Large intestine (tissue), 3 donors: ENCODE measurements at regions not wholly inside any gene's neighbourhood (a gene's known extent, or its start where the extent isn't known, plus 50 kb on each side); places are given as distances from the start of the nearest gene placed in this dataset.
A peak's percentile ranks its signal among the peaks of the same experiment; 100 is the strongest.

Experiments
- DNase-seq, 2 donors: peaks; one replicate each; pipeline versions ENCODE4 v3.0.0 to v3.0.0-alpha.2; 2013
- H3K27ac ChIP-seq: one replicate; pipeline ENCODE4 v1.5.1; 2013; ENCODE audit warnings: low read length
- H3K27me3 ChIP-seq: 2 replicates; pipeline ENCODE4 v1.6.1; 2013; ENCODE audit warnings: low read length; ENCODE audit not compliant: control insufficient read depth, insufficient read depth
- H3K36me3 ChIP-seq: 2 replicates; pipeline ENCODE4 v1.6.1; 2013; ENCODE audit warnings: low read length; ENCODE audit not compliant: control insufficient read depth, insufficient read depth
- H3K4me1 ChIP-seq: one replicate; pipeline ENCODE4 v1.6.1; 2013; ENCODE audit warnings: low read length; ENCODE audit not compliant: control insufficient read depth, insufficient read depth
- H3K4me3 ChIP-seq: one replicate; pipeline ENCODE4 v1.5.1; 2013; ENCODE audit warnings: low read length
- H3K9me3 ChIP-seq: one replicate; pipeline ENCODE4 v1.6.1; 2013; ENCODE audit warnings: mild to moderate bottlenecking, low read depth, low read length, moderate library complexity; ENCODE audit not compliant: control insufficient read depth
- WGBS: methylation state at CpG from one replicate; pipeline ENCODE4 v1.1.5; 2013; ENCODE audit warnings: low lambda C conversion rate; ENCODE audit not compliant: insufficient coverage; 5-methylcytosine and 5-hydroxymethylcytosine counted together

DNA sequence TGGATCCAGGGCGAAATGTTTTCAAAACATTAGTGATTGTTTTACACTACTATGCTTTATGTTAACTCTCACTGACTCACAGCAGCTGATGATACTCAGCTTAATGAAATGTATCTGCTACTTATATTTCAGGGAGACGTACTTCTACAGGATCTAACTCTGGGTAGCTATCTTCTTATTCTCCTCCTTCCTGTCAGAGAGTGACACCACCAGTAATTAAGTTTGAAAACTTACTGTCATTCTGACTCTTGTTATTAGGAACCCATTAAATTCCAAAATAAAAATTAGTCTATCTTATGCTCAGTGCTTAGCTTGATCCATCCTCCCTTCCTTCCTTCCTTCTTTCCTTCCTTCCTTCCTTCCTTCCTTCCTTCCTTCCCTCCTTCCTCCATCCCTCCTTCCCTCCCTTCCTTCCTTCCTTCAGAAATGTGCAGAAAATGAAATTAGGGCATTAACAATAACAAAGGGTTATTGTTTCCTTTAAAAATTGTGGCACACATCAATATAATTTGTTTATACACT is 441.1 kb downstream of the MEIS1 start:
- H3K9me3 ChIP-seq, result no peaks in the 10 kb centered on the region
- no peak for DNase-seq
- H3K27me3 ChIP-seq, result no peaks in the 10 kb centered on the region
- no peak overlapping the region for H3K4me3 ChIP-seq
- no CpG with 5 or more reads among the region's 2 CpGs for WGBS
- H3K36me3 ChIP-seq, result no peaks in the 10 kb centered on the region
- H3K27ac ChIP-seq, result no peak overlapping the region
- no peaks in the 10 kb centered on the region for H3K4me1 ChIP-seq

DNA sequence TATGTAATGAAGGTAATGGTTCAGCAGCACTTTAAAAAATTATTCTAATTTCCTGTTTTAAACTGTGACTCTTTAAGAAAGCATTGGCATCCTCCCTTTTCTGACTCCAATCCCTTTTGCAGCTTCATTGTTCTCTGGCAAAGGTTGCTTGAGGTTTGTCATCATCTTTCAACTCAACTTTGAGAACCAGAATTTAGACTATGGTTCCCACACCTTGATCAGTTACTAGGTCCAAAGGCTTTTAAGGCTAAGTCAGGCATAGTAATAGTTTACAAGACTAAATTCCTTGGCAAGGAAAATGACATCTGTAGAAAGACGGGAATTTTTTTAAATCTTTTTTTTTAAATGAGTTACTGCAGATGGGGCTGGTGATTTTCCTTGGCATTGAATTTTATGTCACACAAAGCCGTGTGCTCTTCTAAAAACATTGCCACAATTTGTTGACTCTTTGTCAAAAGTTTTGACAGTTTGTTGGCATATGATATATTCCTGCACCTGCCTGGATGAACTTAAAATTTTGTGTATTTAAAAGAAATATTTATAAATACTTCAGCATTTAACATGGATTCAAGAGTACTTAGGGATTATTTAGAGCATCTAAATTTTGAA is 451.0 kb downstream of the MEIS1 start:
- no CpG with 5 or more reads among the region's 2 CpGs for WGBS
- H3K4me1 ChIP-seq, result no peaks in the 10 kb centered on the region
- DNase-seq, result no peak
- H3K4me3 ChIP-seq, result no peak overlapping the region
- H3K9me3 ChIP-seq, result peaks cover 6% of the 10 kb centered on the region
- no peak overlapping the region for H3K27ac ChIP-seq
- H3K27me3 ChIP-seq, result no peaks in the 10 kb centered on the region
- H3K36me3 ChIP-seq, result no peaks in the 10 kb centered on the region

- no peaks in the 10 kb centered on the region for H3K27me3 ChIP-seq
- H3K9me3 ChIP-seq, result peaks cover 6% of the 10 kb centered on the region
- H3K4me3 ChIP-seq, result no peak overlapping the region
- DNase-seq, result no peak
- no peak overlapping the region for H3K27ac ChIP-seq
- WGBS, result no CpG with 5 or more reads among the region's 1 CpG
- H3K36me3 ChIP-seq, result no peaks in the 10 kb centered on the region
- H3K4me1 ChIP-seq, result no peaks in the 10 kb centered on the region
Measured at GRCh38 chr2:66888246-66888645, 453.3 kb downstream of the MEIS1 start.

- no CpG with 5 or more reads among the region's 6 CpGs for WGBS
- no peak overlapping the region for H3K4me3 ChIP-seq
- H3K27me3 ChIP-seq, result no peaks in the 10 kb centered on the region
- peaks cover 4% of the 10 kb centered on the region for H3K9me3 ChIP-seq
- H3K36me3 ChIP-seq, result no peaks in the 10 kb centered on the region
- no peak overlapping the region for H3K27ac ChIP-seq
- DNase-seq, result peak in 1 of 2 donors; percentile 34
- no peaks in the 10 kb centered on the region for H3K4me1 ChIP-seq
Measured at GRCh38 chr2:66888791-66889631, 454.1 kb downstream of the MEIS1 start.

- H3K4me3 ChIP-seq, result no peak overlapping the region
- H3K4me1 ChIP-seq, result no peaks in the 10 kb centered on the region
- H3K27me3 ChIP-seq, result no peaks in the 10 kb centered on the region
- no peak overlapping the region for H3K27ac ChIP-seq
- WGBS, result no CpG with 5 or more reads among the region's 2 CpGs
- no peaks in the 10 kb centered on the region for H3K36me3 ChIP-seq
- no peak for DNase-seq
- H3K9me3 ChIP-seq, result no peaks in the 10 kb centered on the region
Measured at GRCh38 chr2:66889632-66889882, 454.6 kb downstream of the MEIS1 start.

DNA sequence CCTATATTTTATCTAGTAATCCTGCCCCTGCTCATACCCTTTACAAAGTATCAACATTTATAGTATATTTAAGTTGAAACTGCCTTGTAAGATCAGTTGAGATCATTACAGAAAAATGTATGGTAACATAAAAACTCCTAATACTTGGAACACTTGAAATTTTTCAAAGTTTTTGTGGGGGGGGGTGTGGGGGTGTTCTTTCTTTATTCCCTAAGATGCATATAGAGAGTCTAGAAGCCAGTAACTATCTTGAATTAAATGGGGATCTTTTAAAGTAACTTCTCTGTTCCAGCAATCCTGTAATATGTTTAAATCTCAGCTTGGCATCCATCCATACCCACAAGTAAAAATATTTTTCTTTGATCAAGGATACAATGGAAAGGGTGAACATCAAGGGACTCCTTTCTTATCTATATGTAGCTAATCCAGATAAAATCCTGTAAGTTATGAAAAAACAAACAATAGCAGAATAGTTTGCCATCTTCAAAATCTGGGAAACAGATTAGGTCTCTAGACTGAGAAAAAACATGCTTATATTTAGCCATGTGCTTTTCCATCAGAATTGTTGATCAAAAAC is 455.3 kb downstream of the MEIS1 start:
- Histone ChIP-seq H3K4me1 (no peaks in the 10 kb centered on the region), H3K27ac (no peak overlapping the region)

GRCh38 chr2:66895206-66895605 is 460.3 kb downstream of the MEIS1 start:
- Histone ChIP-seq H3K27me3 (no peaks in the 10 kb centered on the region), H3K27ac (no peak overlapping the region), H3K4me1 (no peaks in the 10 kb centered on the region), H3K36me3 (no peaks in the 10 kb centered on the region), H3K4me3 (no peak overlapping the region), H3K9me3 (no peaks in the 10 kb centered on the region)
- DNase-seq, result no peak
- WGBS, result 100% methylated on average over 2 of the region's 2 CpGs

More for the DNA sequence above, 455.3 kb downstream of the MEIS1 start:
- DNase-seq, result no peak
- Histone ChIP-seq H3K27me3 (no peaks in the 10 kb centered on the region), H3K9me3 (no peaks in the 10 kb centered on the region), H3K36me3 (no peaks in the 10 kb centered on the region), H3K4me3 (no peak overlapping the region)

DNA sequence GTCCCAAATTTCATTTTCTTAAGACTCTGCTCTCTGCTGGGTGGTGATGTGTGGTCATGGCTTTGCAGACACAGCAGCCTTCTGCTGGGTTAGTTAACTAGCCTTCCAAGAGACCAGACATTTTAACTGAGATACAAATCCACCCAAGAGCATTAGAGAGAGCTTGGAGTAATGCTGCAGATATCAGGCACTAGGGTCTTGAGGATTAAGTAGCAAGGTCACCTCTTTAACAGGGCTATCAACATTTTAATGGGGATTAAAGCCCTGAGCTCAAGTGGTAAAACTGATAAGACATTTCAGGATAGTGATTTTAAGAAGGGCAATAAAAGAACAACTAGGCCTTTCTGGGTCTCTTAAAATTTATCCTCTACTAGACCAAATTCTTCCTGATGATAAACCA is 461.2 kb downstream of the MEIS1 start:
- no peaks in the 10 kb centered on the region for H3K9me3 ChIP-seq
- no peaks in the 10 kb centered on the region for H3K27me3 ChIP-seq
- DNase-seq, result no peak
- no peak overlapping the region for H3K4me3 ChIP-seq
- no peaks in the 10 kb centered on the region for H3K4me1 ChIP-seq
- no peak overlapping the region for H3K27ac ChIP-seq
- H3K36me3 ChIP-seq, result no peaks in the 10 kb centered on the region

- no peaks in the 10 kb centered on the region for H3K36me3 ChIP-seq
- no peak overlapping the region for H3K27ac ChIP-seq
- 100% methylated on average over 1 of the region's 1 CpG for WGBS
Measured at GRCh38 chr2:66897181-66897580, 462.3 kb downstream of the MEIS1 start.

DNA sequence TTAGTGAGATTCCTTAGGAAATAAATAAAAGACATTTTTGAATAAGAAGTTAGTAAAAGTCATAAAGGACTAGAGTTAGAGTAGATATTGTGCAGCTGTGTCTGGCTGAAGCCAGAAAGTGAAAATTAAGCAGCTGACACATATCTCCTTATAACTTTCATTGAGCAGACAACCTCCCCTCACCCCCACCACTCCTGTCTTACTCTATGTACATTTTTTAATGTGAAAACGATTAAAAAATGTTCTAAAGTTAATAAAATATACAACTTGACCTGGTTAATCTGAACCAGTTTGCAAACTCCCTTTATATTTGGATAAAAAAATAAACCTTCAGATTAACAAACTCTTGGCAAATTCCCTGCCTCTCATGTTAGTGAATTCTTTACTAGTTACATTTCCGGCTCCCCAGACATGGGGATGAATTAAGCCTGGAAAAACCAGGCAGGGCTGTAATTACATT is 462.8 kb downstream of the MEIS1 start:
- DNase-seq, result peak in 1 of 2 donors; percentile 3
- WGBS, result 63% methylated on average over 2 of the region's 2 CpGs
- H3K9me3 ChIP-seq, result no peaks in the 10 kb centered on the region
- H3K4me3 ChIP-seq, result no peak overlapping the region
- H3K36me3 ChIP-seq, result no peaks in the 10 kb centered on the region
- H3K27ac ChIP-seq, result no peak overlapping the region
- no peaks in the 10 kb centered on the region for H3K27me3 ChIP-seq
- H3K4me1 ChIP-seq, result no peaks in the 10 kb centered on the region

More at GRCh38 chr2:66897181-66897580, 462.3 kb downstream of the MEIS1 start:
- DNase-seq, result no peak
- no peaks in the 10 kb centered on the region for H3K9me3 ChIP-seq
- no peaks in the 10 kb centered on the region for H3K4me1 ChIP-seq
- no peak overlapping the region for H3K4me3 ChIP-seq
- H3K27me3 ChIP-seq, result no peaks in the 10 kb centered on the region
